GM18517 (cell line): ENCODE measurements at regions not wholly inside any gene's neighbourhood (a gene's known extent, or its start where the extent isn't known, plus 50 kb on each side); places are given as distances from the start of the nearest gene placed in this dataset.
"Not testable (repeated sequence)": the region's sequence is repeated elsewhere in the genome, so short reads cannot be mapped to it uniquely, and the experiment has no call there.

ENCODE experiments used
- ATAC-seq: cut with Tn5 transposase; IDR thresholded peaks from one replicate; pipeline ENCODE4 v1.9.1; 2021; ENCODE audit warnings: mild to moderate bottlenecking, moderate library complexity; ENCODE audit not compliant: unreplicated experiment

GRCh38 chrY:26372480-26372879 is 750.6 kb downstream of the CDY1 start:
- ATAC-seq, result not testable (repeated sequence)

GRCh38 chrY:26408671-26409328 is 786.9 kb downstream of the CDY1 start:
- no peak for ATAC-seq

GRCh38 chrY:26409329-26409712 is 787.4 kb downstream of the CDY1 start:
- no peak for ATAC-seq
